ENCODE measurements at regions not wholly inside any gene's neighbourhood (a gene's known extent, or its start where the extent isn't known, plus 50 kb on each side); places are given as distances from the start of the nearest gene placed in this dataset.

- TF ChIP-seq CTCF (conservative IDR thresholded peaks at IDR 0.05) (no peak), ZFX (IDR thresholded peaks at IDR 0.05) (no peak)
Measured at GRCh38 chr22:22384267-22384666, 124.3 kb downstream of the ZNF280B start.

Data from C4-2B (cell line).